Endodermal cell (in vitro differentiated cells): ENCODE measurements at regions not wholly inside any gene's neighbourhood (a gene's known extent, or its start where the extent isn't known, plus 50 kb on each side); places are given as distances from the start of the nearest gene placed in this dataset.

Experiments used
- DNase-seq: peaks from one replicate; pipeline ENCODE4 v3.0.0-alpha.2; 2017
- H3K27ac ChIP-seq: 2 replicates; pipeline ENCODE4 v1.5.1; 2013; ENCODE audit warnings: mild to moderate bottlenecking, low read depth, low read length, moderate library complexity
- H3K27me3 ChIP-seq: 2 replicates; pipeline ENCODE4 v1.6.1; 2013; ENCODE audit warnings: mild to moderate bottlenecking, low read length, moderate library complexity; ENCODE audit not compliant: insufficient read depth, control insufficient read depth, poor library complexity, severe bottlenecking
- H3K36me3 ChIP-seq: 2 replicates; pipeline ENCODE4 v1.7.0; 2013; ENCODE audit warnings: mild to moderate bottlenecking, low read length, moderate library complexity; ENCODE audit not compliant: control insufficient read depth, insufficient read depth
- H3K4me1 ChIP-seq: one replicate; pipeline ENCODE4 v1.7.0; 2013; ENCODE audit warnings: low read length; ENCODE audit not compliant: control insufficient read depth, insufficient read depth
- H3K4me3 ChIP-seq: 2 replicates; pipeline ENCODE4 v1.5.1; 2013; ENCODE audit warnings: mild to moderate bottlenecking, low read length, moderate library complexity
- H3K9ac ChIP-seq: 2 replicates; pipeline ENCODE4 v1.6.1; 2013; ENCODE audit warnings: mild to moderate bottlenecking, low read length, moderate library complexity; ENCODE audit not compliant: poor library complexity, severe bottlenecking; ENCODE audit errors: extremely low read depth
- H3K9me3 ChIP-seq: 2 replicates; pipeline ENCODE4 v1.6.1; 2013; ENCODE audit warnings: mild to moderate bottlenecking, low read length, moderate library complexity; ENCODE audit not compliant: control insufficient read depth
- H3K27ac Mint-ChIP-seq: 2 replicates; pipeline ENCODE4 v1.8.0; 2020; ENCODE audit warnings: mixed read lengths
- H3K27me3 Mint-ChIP-seq: 2 replicates; pipeline ENCODE4 v1.8.0; 2021; ENCODE audit warnings: mild to moderate bottlenecking, mixed read lengths; ENCODE audit not compliant: insufficient read depth
- H3K36me3 Mint-ChIP-seq: 2 replicates; pipeline ENCODE4 v1.8.0; 2020; ENCODE audit warnings: low read depth, mixed read lengths
- H3K4me1 Mint-ChIP-seq: 2 replicates; pipeline ENCODE4 v1.8.0; 2020; ENCODE audit warnings: mixed read lengths
- H3K4me3 Mint-ChIP-seq: 2 replicates; pipeline ENCODE4 v1.8.0; 2020; ENCODE audit warnings: mild to moderate bottlenecking, moderate library complexity, mixed read lengths
- H3K9me3 Mint-ChIP-seq: 2 replicates; pipeline ENCODE4 v1.8.0; 2020; ENCODE audit warnings: mild to moderate bottlenecking, mixed read lengths
- WGBS, 2 experiments: methylation state at CpG; one replicate each; pipeline versions ENCODE4 v1.1.5 to v1.1.7; 2013; ENCODE audit warnings: missing lambda C conversion rate in 2 of 2, mixed read lengths in 1 of 2; ENCODE audit not compliant: insufficient coverage in 1 of 2, insufficient read length in 1 of 2; 5-methylcytosine and 5-hydroxymethylcytosine counted together
- TF ChIP-seq, protein P1 (sequence below): fragments of 200-600 bp; sonication (generic); conservative IDR thresholded peaks from 2 replicates; pipeline ENCODE4 v1.5.0; 2021; ENCODE audit warnings: antibody characterized with exemption, mild to moderate bottlenecking

DNA sequence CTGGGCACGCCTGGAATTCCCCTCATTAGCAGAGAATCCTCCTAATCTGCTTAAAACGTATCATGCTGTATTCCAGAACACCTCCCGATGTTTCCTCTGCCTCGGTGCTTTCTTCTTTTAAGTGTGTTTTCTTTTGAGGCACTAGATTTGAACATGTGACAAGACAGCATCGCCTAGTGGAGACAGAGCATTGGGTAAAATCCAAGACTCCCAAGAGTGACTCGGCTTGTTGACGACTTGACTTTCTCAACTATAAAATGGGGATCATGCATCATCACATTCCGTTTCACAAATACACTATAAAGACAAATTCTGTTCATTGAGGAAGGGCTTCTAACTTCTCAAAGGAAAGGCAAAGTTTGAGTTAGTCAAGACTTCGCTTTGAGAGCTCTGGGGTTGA is 105.6 kb upstream of the RNF32 start:
- H3K36me3 ChIP-seq, result no peaks in the 10 kb centered on the region
- no peaks in the 10 kb centered on the region for H3K9me3 ChIP-seq
- Mint-ChIP-seq H3K4me3 (no peak overlapping the region), H3K4me1 (peaks cover 8% of the 10 kb centered on the region), H3K27me3 (no peaks in the 10 kb centered on the region), H3K36me3 (no peaks in the 10 kb centered on the region), H3K9me3 (no peaks in the 10 kb centered on the region), H3K27ac (no peak overlapping the region)
- no peak for DNase-seq
- no peaks in the 10 kb centered on the region for H3K27me3 ChIP-seq
- H3K4me3 ChIP-seq, result no peak overlapping the region
- H3K27ac ChIP-seq, result no peak overlapping the region
- 88 to 91% methylated on average over 7 to 9 of the region's 9 CpGs for WGBS, 2 experiments
- H3K4me1 ChIP-seq, result no peaks in the 10 kb centered on the region
- TF ChIP-seq, protein P1, sequence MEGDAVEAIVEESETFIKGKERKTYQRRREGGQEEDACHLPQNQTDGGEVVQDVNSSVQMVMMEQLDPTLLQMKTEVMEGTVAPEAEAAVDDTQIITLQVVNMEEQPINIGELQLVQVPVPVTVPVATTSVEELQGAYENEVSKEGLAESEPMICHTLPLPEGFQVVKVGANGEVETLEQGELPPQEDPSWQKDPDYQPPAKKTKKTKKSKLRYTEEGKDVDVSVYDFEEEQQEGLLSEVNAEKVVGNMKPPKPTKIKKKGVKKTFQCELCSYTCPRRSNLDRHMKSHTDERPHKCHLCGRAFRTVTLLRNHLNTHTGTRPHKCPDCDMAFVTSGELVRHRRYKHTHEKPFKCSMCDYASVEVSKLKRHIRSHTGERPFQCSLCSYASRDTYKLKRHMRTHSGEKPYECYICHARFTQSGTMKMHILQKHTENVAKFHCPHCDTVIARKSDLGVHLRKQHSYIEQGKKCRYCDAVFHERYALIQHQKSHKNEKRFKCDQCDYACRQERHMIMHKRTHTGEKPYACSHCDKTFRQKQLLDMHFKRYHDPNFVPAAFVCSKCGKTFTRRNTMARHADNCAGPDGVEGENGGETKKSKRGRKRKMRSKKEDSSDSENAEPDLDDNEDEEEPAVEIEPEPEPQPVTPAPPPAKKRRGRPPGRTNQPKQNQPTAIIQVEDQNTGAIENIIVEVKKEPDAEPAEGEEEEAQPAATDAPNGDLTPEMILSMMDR, result no peak
- no peak overlapping the region for H3K9ac ChIP-seq

DNA sequence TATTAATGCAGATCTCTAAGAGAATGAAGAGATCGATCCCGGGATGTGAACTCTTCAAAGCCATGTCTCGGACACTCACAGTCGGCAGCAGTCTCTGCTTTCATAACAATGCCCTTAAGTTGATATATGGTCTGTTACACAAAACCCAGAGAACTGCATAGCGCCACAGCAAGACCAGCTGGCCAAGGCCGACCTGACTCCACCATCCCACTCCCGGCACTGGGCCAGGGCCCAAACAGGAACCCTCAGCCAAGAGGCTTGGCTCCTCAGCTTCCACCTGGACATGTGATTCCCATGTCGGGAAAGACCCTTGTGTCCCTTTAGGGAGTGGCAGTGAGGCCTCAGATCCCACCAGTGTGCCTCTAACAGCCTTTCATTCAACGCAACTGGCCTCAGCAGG is 106.6 kb upstream of the RNF32 start:
- no peaks in the 10 kb centered on the region for H3K36me3 Mint-ChIP-seq
- no peak for DNase-seq
- no peaks in the 10 kb centered on the region for H3K9me3 Mint-ChIP-seq
- Histone ChIP-seq H3K9me3 (no peaks in the 10 kb centered on the region), H3K4me1 (no peaks in the 10 kb centered on the region), H3K27me3 (no peaks in the 10 kb centered on the region), H3K9ac (no peak overlapping the region), H3K36me3 (no peaks in the 10 kb centered on the region), H3K27ac (no peak overlapping the region), H3K4me3 (no peak overlapping the region)
- 92 to 94% methylated on average over 5 to 9 of the region's 9 CpGs for WGBS, 2 experiments
- no peak overlapping the region for H3K27ac Mint-ChIP-seq
- H3K27me3 Mint-ChIP-seq, result no peaks in the 10 kb centered on the region
- no peak overlapping the region for H3K4me3 Mint-ChIP-seq
- peaks cover 8% of the 10 kb centered on the region for H3K4me1 Mint-ChIP-seq
- TF ChIP-seq, protein P1, result no peak

DNA sequence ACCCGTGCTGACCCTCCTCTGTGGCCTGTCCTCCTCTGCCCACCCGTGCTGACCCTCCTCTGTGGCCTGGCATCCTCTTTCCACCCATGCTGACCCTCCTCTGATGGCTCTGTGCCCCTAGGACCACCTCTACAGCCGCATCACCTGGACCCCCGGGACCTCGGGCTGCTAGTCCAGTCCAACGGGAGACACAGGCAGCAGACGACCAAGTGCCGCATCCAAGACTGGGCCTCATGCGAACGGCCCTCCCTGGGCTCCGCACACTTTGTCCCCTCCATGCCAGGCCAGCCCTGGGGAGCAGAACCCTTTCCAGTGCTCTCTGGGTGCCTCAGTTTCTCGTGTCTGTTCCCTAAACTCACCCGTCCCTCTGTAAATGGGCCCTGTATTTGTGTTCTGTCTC is 107.2 kb upstream of the RNF32 start:
- H3K36me3 Mint-ChIP-seq, result no peaks in the 10 kb centered on the region
- Histone ChIP-seq H3K4me3 (no peak overlapping the region), H3K36me3 (no peaks in the 10 kb centered on the region), H3K27ac (no peak overlapping the region), H3K27me3 (no peaks in the 10 kb centered on the region), H3K9ac (no peak overlapping the region), H3K9me3 (no peaks in the 10 kb centered on the region), H3K4me1 (no peaks in the 10 kb centered on the region)
- 89% methylated on average over 8 to 13 of the region's 13 CpGs for WGBS, 2 experiments
- H3K4me1 Mint-ChIP-seq, result peaks cover 8% of the 10 kb centered on the region
- no peaks in the 10 kb centered on the region for H3K27me3 Mint-ChIP-seq
- no peak for DNase-seq
- H3K9me3 Mint-ChIP-seq, result no peaks in the 10 kb centered on the region
- TF ChIP-seq, protein P1, result no peak
- no peak overlapping the region for H3K4me3 Mint-ChIP-seq
- H3K27ac Mint-ChIP-seq, result no peak overlapping the region
